ENCODE measurements at regions not wholly inside any gene's neighbourhood (a gene's known extent, or its start where the extent isn't known, plus 50 kb on each side); places are given as distances from the start of the nearest gene placed in this dataset.

GRCh38 chr3:194804796-194805195 lies 119.1 kb downstream of the FAM43A start:
- no peak for DNase-seq (ENCODE audit: low read depth)

DNA sequence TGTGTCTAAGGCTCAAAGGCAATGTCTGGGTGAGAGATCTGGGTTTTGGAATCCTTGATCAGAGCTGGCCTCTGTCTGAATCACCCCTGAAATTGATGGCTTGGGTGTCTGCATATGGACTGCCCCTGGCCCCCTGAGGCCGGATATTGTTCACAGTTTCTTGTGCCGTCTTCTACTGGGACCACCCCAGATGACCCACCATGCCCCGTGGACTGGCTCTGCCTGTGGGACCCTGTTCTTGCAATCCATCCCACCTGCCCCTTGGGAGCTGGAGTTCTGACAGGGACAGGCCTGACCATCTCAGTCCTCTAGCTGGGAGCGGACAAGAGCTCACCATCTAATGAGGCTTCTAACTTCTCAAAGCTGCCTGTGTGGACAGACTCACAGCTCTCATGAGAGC lies 119.9 kb downstream of the FAM43A start:
- DNase-seq (ENCODE audit: low read depth), result no peak

- DNase-seq (ENCODE audit: low read depth), result no peak
These were observed 121.4 kb downstream of the FAM43A start for GRCh38 chr3:194806991-194807630.

GRCh38 chr3:194808640-194809097 lies 123.0 kb downstream of the FAM43A start:
- no peak for DNase-seq (ENCODE audit: low read depth)

- DNase-seq (ENCODE audit: low read depth), result no peak
These were observed 123.7 kb downstream of the FAM43A start for GRCh38 chr3:194809382-194809781.

- no peak for DNase-seq (ENCODE audit: low read depth)
These were observed 124.4 kb downstream of the FAM43A start for GRCh38 chr3:194810076-194810475.

DNA sequence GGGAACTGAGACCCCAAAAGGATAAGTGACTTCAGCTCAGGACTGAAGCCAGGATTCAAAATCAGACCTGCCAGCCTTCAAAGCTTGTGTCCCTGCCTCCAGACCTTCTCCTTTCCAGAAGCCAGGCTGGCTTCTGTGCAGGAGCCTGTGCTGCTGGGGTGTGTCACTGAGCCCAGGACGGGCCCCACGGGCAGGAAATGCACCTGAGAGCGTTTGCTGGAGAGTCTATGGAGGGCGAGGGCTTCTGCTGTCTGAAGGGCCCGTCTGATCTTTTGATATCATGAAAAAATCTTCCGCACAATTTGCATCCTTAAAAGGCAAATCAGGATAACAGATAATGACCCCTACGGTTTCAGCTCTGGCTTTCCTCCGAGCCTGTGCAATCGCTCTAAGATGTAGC lies 125.4 kb downstream of the FAM43A start:
- DNase-seq (ENCODE audit: low read depth), result no peak

- DNase-seq (ENCODE audit: low read depth), result no peak
These were observed 126.5 kb downstream of the FAM43A start for GRCh38 chr3:194812176-194812575.

DNA sequence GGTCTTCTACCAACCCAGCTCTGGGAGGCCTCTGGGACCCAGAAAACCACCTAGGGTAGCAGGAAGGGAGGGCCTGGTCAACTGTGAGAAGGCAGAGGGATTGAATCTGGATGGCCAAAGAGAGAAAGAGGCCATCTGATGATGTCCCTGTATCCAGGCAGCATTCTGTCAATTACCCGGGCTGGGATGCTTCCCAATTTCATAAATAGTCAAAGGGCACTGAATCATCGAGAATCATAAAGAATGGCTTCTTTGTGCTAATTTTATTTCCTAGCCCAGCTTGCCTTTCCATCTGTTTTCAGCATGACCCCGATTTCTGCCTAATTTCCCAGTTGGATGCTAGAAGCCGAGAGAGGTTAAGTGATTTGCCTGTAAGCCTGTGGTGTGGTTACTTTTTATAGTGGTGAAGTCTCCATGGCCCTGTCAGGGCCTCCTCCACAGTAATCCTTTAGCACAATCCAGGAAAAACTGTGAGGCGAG lies 129.2 kb downstream of the FAM43A start:
- DNase-seq (ENCODE audit: low read depth), result no peak

GRCh38 chr3:194816748-194817591 lies 131.3 kb downstream of the FAM43A start:
- DNase-seq (ENCODE audit: low read depth), result no peak

DNA sequence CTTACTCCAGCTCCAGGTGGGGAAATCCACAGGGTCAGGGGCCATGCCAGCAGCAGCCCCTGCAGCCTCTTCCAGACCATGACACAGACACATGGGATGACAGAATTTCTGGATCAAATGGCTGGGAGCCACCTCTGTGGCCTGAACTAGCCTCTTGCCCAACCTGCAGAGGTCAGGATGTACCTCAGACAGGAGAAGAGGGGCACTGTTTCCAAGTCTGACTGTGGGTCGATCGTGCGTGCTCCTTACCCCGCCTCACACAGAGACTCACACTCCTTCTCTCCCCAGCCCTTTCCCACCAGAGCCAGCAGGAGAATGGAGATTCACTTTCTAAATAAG lies 131.9 kb downstream of the FAM43A start:
- DNase-seq (ENCODE audit: low read depth), result no peak

- DNase-seq (ENCODE audit: low read depth), result no peak
These were observed 132.3 kb downstream of the FAM43A start for GRCh38 chr3:194817936-194818335.

DNA sequence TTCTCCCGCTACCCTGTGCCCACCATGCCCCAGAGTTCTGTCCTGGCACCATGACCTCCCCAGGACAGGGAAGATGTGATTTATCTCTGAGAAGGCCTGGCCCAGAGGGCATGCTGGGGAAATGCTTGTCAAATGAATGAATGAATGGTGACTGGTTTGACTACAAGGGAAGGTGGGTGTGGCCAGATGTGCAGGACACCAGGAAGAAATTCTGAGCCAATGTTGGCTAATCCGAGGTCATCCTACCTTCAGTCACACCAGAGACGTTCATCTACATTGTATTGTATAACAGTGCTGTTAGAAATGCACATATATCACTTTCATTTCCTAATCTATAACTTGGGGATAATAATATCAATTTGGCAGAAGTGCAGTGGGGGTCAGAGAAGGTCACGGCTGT lies 138.4 kb downstream of the FAM43A start:
- no peak for DNase-seq (ENCODE audit: low read depth)

DNA sequence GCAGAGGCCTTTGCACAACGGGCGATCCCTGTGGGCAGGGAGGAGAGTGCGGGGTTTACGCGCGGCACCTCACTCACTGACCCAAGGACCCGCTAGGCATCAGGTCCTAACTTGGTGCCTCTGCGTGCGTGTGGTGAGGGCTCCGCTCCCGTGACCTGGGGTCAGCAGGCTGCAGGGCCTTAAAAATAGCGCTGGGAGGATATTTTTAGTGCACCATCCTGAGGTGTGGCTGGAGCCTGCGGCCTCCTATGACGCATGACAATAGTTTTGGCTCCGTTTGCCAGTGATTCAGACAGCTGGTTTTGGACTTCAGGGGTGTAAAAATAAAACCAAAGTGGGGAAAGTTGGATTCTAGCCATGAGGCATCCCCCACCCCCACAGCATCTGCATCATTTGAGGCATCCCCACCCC lies 139.0 kb downstream of the FAM43A start:
- DNase-seq (ENCODE audit: low read depth), result no peak

GRCh38 chr3:194826594-194826993 lies 140.9 kb downstream of the FAM43A start:
- no peak for DNase-seq (ENCODE audit: low read depth)

- DNase-seq (ENCODE audit: low read depth), result no peak
These were observed 141.8 kb downstream of the FAM43A start for GRCh38 chr3:194827486-194827885.

- DNase-seq (ENCODE audit: low read depth), result no peak
These were observed 142.4 kb downstream of the FAM43A start for GRCh38 chr3:194828116-194828515.

GRCh38 chr3:194828926-194829325 lies 143.2 kb downstream of the FAM43A start:
- no peak for DNase-seq (ENCODE audit: low read depth)

GRCh38 chr3:194830401-194830800 lies 144.7 kb downstream of the FAM43A start:
- DNase-seq (ENCODE audit: low read depth), result no peak

DNA sequence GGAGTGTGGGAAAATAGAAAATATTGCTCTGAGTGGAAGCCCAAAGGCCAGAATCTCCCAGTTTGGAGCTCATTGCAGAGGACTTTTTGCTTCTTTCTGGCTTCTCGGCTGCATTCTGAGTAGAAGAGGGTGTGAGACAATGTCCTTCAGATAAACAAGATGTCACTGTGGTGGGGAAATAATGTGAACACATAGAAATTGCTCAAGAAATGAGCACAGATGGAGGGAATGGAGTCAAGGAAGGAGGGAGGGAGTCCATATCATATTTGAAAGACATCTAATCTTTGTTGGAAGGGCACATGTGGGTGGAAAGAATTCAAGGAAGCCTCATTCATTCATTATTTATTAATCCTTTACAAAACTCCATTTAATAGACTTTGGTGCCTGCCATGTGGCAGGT lies 145.3 kb downstream of the FAM43A start:
- no peak for DNase-seq (ENCODE audit: low read depth)

GRCh38 chr3:194832346-194833104 lies 146.8 kb downstream of the FAM43A start:
- no peak for DNase-seq (ENCODE audit: low read depth)

DNA sequence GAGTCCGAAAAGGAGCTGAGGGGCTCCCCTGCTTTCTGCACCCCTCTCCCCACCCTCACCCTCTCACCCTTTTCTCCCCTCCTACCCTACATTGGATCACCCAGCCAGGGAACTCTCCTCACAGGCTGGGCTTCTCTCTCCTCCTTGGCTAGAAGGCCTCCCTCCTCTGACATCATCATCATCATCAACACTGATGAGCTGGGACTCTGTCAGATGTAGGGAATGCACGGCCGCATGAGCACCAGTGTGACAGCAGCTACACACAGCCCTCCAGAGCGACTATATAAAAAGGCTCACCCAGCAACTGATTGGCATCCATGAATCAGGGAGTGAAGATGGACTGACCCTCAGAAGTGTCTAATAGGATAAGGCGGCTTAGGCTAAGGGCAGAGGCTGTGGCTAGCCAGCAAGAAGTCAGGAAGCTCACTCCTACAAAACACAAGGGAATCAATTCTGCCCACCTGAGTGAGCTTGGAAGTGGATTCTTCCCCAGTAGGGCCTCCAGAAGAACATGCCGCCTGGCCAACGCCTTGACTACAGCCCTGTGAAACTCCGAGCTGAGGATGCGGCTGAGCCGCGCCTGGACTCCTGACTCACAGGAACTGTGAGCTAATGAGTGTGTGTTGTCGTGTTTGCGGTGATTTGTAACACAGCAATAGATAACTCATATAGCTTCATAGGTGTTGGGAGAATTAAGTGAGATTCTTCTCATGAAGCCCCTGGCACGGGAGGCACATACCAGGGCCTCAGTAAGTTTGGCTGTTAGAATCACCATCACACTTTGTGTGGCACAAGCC lies 147.6 kb downstream of the FAM43A start:
- no peak for DNase-seq (ENCODE audit: low read depth)

All from stimulated activated CD8-positive, alpha-beta memory T cell treated with anti-CD3 and anti-CD28 coated beads, Interleukin-7, amount 100 ng/mL, for 24 hours (primary cell).